Ovary (tissue), 7 donors: ENCODE measurements at regions not wholly inside any gene's neighbourhood (a gene's known extent, or its start where the extent isn't known, plus 50 kb on each side); places are given as distances from the start of the nearest gene placed in this dataset. TPM values are rescaled to one million over a fixed set of nuclear protein-coding genes. Genes with fewer than 3 reads are reported as not detected.
"Not testable (repeated sequence)": the region's sequence is repeated elsewhere in the genome, so short reads cannot be mapped to it uniquely, and the experiment has no call there.

ENCODE experiments used
- DNase-seq, 5 donors: peaks; one replicate each; pipeline ENCODE4 v3.0.0-alpha.2; 2019 to 2020
- H3K27ac ChIP-seq, 2 donors: fragments of 200-600 bp; one replicate each; pipeline versions ENCODE4 v1.5.1 to v1.8.0; 2019 to 2022
- H3K27me3 ChIP-seq: fragments of 200-600 bp; one replicate; pipeline ENCODE4 v1.8.0; 2022
- H3K36me3 ChIP-seq: fragments of 200-600 bp; sonication (generic); one replicate; pipeline ENCODE4 v1.5.1; 2019
- H3K4me1 ChIP-seq: one replicate; pipeline ENCODE4 v1.8.1; 2013; ENCODE audit warnings: mild to moderate bottlenecking, moderate library complexity; ENCODE audit not compliant: insufficient read depth
- H3K4me3 ChIP-seq: fragments of 200-600 bp; sonication (generic); one replicate; pipeline ENCODE4 v1.5.1; 2017
- H3K9me3 ChIP-seq, 2 donors: fragments of 200-600 bp in 1 of 2; sonication (generic) in 1 of 2; one replicate each; pipeline versions ENCODE4 v1.5.1 to v1.8.1; 2013 to 2019; ENCODE audit warnings: mild to moderate bottlenecking in 1 of 2, moderate library complexity in 1 of 2
- CTCF ChIP-seq, 3 donors: fragments of 450-650 bp in 2 of 3; fragments of 200-600 bp in 1 of 3; IDR thresholded peaks; one replicate each; pipeline versions ENCODE4 v1.5.1 to v1.8.0; 2016 to 2022; ENCODE audit warnings: antibody characterized with exemption in 3 of 3, mild to moderate bottlenecking in 1 of 3
- EP300 ChIP-seq: sonication (generic); formaldehyde crosslinking; IDR thresholded peaks from one replicate; pipeline ENCODE4 v1.6.1; 2017; ENCODE audit warnings: antibody characterized with exemption
- POLR2A ChIP-seq: fragments of 450-650 bp; IDR thresholded peaks from one replicate; pipeline ENCODE4 v1.6.1; 2017; ENCODE audit warnings: antibody characterized with exemption, mild to moderate bottlenecking, moderate library complexity
- WGBS, 3 donors: extraction: QIAGEN DNeasy Blood & Tissue Kit in 1 of 3; methylation state at CpG; one replicate each; pipeline versions ENCODE4 v1.1.5 to v1.1.7; 2013 to 2017; 5-methylcytosine and 5-hydroxymethylcytosine counted together
- intact Hi-C, 4 donors: fragments of 100-400 bp; cut with DNase I; formaldehyde crosslinking; loops; one replicate each; pipeline versions ENCODE4 v1.11.0 to v1.15.1; 2022 to 2023
- small RNA-seq: library from RNA; depleted of rRNA; stranded (forward); fragments of <200 nt; gene quantifications from one replicate; pipeline ENCODE3, GENCODE V24; 2016
- donor health status: DM: no; HTN: no; CAD: no; lungs with moderate emphysema.
- donor health status: DM: no; HTN: no; CAD: no.
- donor health status: Bipolar disorder and iron deficiency.
- donor health status: DM: no; HTN: no; CAD: no.
- donor health status: DM: yes; HTN: yes; CAD: no.

- Histone ChIP-seq H3K36me3 (no peaks in the 10 kb centered on the region), H3K9me3 (no peaks in the 10 kb centered on the region), H3K4me1 (peaks cover 2% of the 10 kb centered on the region), H3K4me3 (no peak overlapping the region), H3K27me3 (no peaks in the 10 kb centered on the region), H3K27ac (no peak overlapping the region)
- intact Hi-C loops, result no loop called here
- DNase-seq, result no peak
- TF ChIP-seq POLR2A (no peak), CTCF (IDR thresholded peaks at IDR 0.05) (no peak), EP300 (no peak)
- WGBS, 3 donors, result 82 to 89% (median 86%) methylated on average over 12 of the region's 12 CpGs
Observed at GRCh38 chr6:167238694-167239467, 52.2 kb upstream of the UNC93A start.

- H3K27me3 ChIP-seq, H3K9me3 ChIP-seq, H3K4me3 ChIP-seq, H3K4me1 ChIP-seq, DNase-seq, H3K27ac ChIP-seq, H3K36me3 ChIP-seq, intact Hi-C loops: not testable (repeated sequence)
- WGBS, 3 donors, result 69 to 93% (median 88%) methylated on average over 2 of the region's 2 CpGs
Observed at GRCh38 chr6:167239470-167239869, 51.6 kb upstream of the UNC93A start.

- Histone ChIP-seq H3K36me3 (no peaks in the 10 kb centered on the region), H3K4me3 (no peak overlapping the region), H3K27ac (no peak overlapping the region), H3K27me3 (no peaks in the 10 kb centered on the region), H3K4me1 (peaks cover 2% of the 10 kb centered on the region), H3K9me3 (no peaks in the 10 kb centered on the region)
- WGBS, 3 donors, result 92 to 97% (median 93%) methylated on average over 17 to 18 of the region's 18 CpGs
- DNase-seq, result no peak
- intact Hi-C loops, result no loop called here
- TF ChIP-seq EP300 (no peak), POLR2A (no peak), CTCF (IDR thresholded peaks at IDR 0.05) (no peak)
Observed at GRCh38 chr6:167240034-167240541, 51.0 kb upstream of the UNC93A start.

Small RNA genes in the stretch of these regions (small RNA-seq; reads per million reads assigned to genes)
- gene AL353747.1, result not detected
